WTC11 (cell line): ENCODE measurements at regions not wholly inside any gene's neighbourhood (a gene's known extent, or its start where the extent isn't known, plus 50 kb on each side); places are given as distances from the start of the nearest gene placed in this dataset.

Experiments
- ATAC-seq: fragments of 200-7000 bp; cut with Tn5 transposase; 2 replicates; pipeline ENCODE4 v1.10.0; 2021; ENCODE audit warnings: mild to moderate bottlenecking, moderate library complexity
- CTCF ChIA-PET: fragments of 300-600 bp; sonication (Branson Sonifier 250); formaldehyde crosslinking; loops from one replicate; lab custom pipeline; 2021; ENCODE audit warnings: antibody characterized with exemption; lab: Charles Lee
- POLR2A ChIA-PET: fragments of 350-600 bp; sonication (Branson Sonifier 250); formaldehyde crosslinking; loops from one replicate; lab custom pipeline; 2021; ENCODE audit warnings: antibody characterized with exemption; lab: Charles Lee
- DNase-seq: peaks from one replicate; pipeline ENCODE4 v3.0.0; 2021; ENCODE audit warnings: low spot score
- H3K27ac Mint-ChIP-seq: 2 replicates; pipeline ENCODE4 v1.8.0; 2021; ENCODE audit warnings: mixed read lengths
- H3K27me3 Mint-ChIP-seq: 2 replicates; pipeline ENCODE4 v1.8.0; 2021; ENCODE audit warnings: low read depth, mild to moderate bottlenecking, moderate library complexity, mixed read lengths
- H3K36me3 Mint-ChIP-seq: 2 replicates; pipeline ENCODE4 v1.8.0; 2021; ENCODE audit warnings: mixed read lengths
- H3K4me1 Mint-ChIP-seq: 2 replicates; pipeline ENCODE4 v1.8.0; 2022; ENCODE audit warnings: mixed read lengths
- H3K4me3 Mint-ChIP-seq: 2 replicates; pipeline ENCODE4 v1.8.0; 2021; ENCODE audit warnings: mild to moderate bottlenecking, moderate library complexity, mixed read lengths
- H3K9me3 Mint-ChIP-seq: 2 replicates; pipeline ENCODE4 v1.8.0; 2021; ENCODE audit warnings: mixed read lengths
- ATF1 ChIP-seq: sonication (generic); formaldehyde crosslinking; IDR thresholded peaks from 2 replicates; pipeline ENCODE4 v1.8.1; 2023; ENCODE audit warnings: mild to moderate bottlenecking, moderate library complexity, missing genetic modification reagents
- ATF2 ChIP-seq: sonication (generic); formaldehyde crosslinking; IDR thresholded peaks from 2 replicates; pipeline ENCODE4 v1.8.1; 2022; ENCODE audit warnings: low read depth, missing genetic modification reagents, borderline replicate concordance
- FOXJ3 ChIP-seq: sonication (generic); formaldehyde crosslinking; IDR thresholded peaks from 2 replicates; pipeline ENCODE4 v1.9.0; 2021; ENCODE audit warnings: missing genetic modification reagents, mild to moderate bottlenecking, borderline replicate concordance
- FOXP1 ChIP-seq: sonication (generic); formaldehyde crosslinking; IDR thresholded peaks from 2 replicates; pipeline ENCODE4 v1.8.0; 2022; ENCODE audit warnings: missing genetic modification reagents, mild to moderate bottlenecking, moderate library complexity, borderline replicate concordance
- NR1H2 ChIP-seq: sonication (generic); formaldehyde crosslinking; IDR thresholded peaks from 2 replicates; pipeline ENCODE4 v1.9.0; 2021; ENCODE audit warnings: mild to moderate bottlenecking, moderate library complexity, missing genetic modification reagents
- NR3C1 ChIP-seq: sonication (generic); formaldehyde crosslinking; conservative IDR thresholded peaks from 2 replicates; pipeline ENCODE4 v1.8.1; 2023; ENCODE audit warnings: low read depth, mild to moderate bottlenecking, missing genetic modification reagents
- TEAD1 ChIP-seq: sonication (generic); formaldehyde crosslinking; IDR thresholded peaks from 2 replicates; pipeline ENCODE4 v1.8.0; 2022; ENCODE audit warnings: mild to moderate bottlenecking, missing genetic modification reagents
- TEAD4 ChIP-seq: sonication (generic); formaldehyde crosslinking; IDR thresholded peaks from 2 replicates; pipeline ENCODE4 v1.8.0; 2022; ENCODE audit warnings: mild to moderate bottlenecking, missing genetic modification reagents
- USF2 ChIP-seq: sonication (generic); formaldehyde crosslinking; IDR thresholded peaks from 2 replicates; pipeline ENCODE4 v1.8.1; 2023; ENCODE audit warnings: mild to moderate bottlenecking, missing genetic modification reagents, moderate library complexity
- ZNF121 ChIP-seq: sonication (generic); formaldehyde crosslinking; IDR thresholded peaks from 2 replicates; pipeline ENCODE4 v1.8.0; 2023; ENCODE audit warnings: missing genetic modification reagents
- ZNF232 ChIP-seq: sonication (generic); formaldehyde crosslinking; IDR thresholded peaks from 2 replicates; pipeline ENCODE4 v1.8.0; 2022; ENCODE audit warnings: mild to moderate bottlenecking, missing genetic modification reagents
- ZNF281 ChIP-seq: sonication (generic); formaldehyde crosslinking; IDR thresholded peaks from 2 replicates; pipeline ENCODE4 v1.8.0; 2023; ENCODE audit warnings: mild to moderate bottlenecking, missing genetic modification reagents
- ZNF425 ChIP-seq: fragments of 250-450 bp; sonication (Bioruptor Pico); conservative IDR thresholded peaks from 2 replicates; pipeline ENCODE4 v1.9.0; 2021; ENCODE audit warnings: mild to moderate bottlenecking
- ZNF671 ChIP-seq: fragments of 250-450 bp; sonication (Bioruptor Pico); IDR thresholded peaks from 2 replicates; pipeline ENCODE4 v1.8.0; 2021; ENCODE audit warnings: mild to moderate bottlenecking
- TF ChIP-seq, protein P1 (sequence below): sonication (generic); formaldehyde crosslinking; IDR thresholded peaks from 2 replicates; pipeline ENCODE4 v1.8.0; 2023; ENCODE audit warnings: missing genetic modification reagents, mild to moderate bottlenecking, borderline replicate concordance
- TF ChIP-seq, protein P2 (sequence below): sonication (generic); formaldehyde crosslinking; IDR thresholded peaks from 2 replicates; pipeline ENCODE4 v1.8.1; 2022; ENCODE audit warnings: low read depth, mild to moderate bottlenecking, moderate library complexity, missing genetic modification reagents, borderline replicate concordance
- TF ChIP-seq, protein P3 (sequence below): sonication (generic); formaldehyde crosslinking; IDR thresholded peaks from 2 replicates; pipeline ENCODE4 v1.8.0; 2022; ENCODE audit warnings: mild to moderate bottlenecking, missing genetic modification reagents
- TF ChIP-seq, protein P4 (sequence below): sonication (generic); formaldehyde crosslinking; IDR thresholded peaks from 2 replicates; pipeline ENCODE4 v1.8.0; 2023; ENCODE audit warnings: missing genetic modification reagents

DNA sequence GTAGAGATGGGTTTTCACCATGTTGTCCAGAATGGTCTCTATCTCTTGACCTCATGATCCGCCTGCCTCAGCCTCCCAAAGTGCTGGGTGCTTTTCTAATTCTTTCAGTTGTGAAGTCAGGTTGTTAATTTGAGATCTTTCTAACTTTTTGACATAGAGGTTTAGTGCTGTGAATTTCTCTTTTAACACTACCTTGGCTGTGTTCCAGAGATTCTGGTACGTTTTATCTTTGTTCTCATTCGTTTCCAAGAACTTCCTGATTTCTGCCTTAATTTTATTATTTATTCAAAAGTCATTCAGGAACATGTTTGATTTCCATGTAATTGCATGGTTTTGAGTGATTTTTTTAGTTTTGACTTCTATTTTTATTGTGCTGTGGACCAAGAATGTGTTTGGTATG, 63.5 kb upstream of the CCDC54 start (continued):
- TF ChIP-seq, protein P1, sequence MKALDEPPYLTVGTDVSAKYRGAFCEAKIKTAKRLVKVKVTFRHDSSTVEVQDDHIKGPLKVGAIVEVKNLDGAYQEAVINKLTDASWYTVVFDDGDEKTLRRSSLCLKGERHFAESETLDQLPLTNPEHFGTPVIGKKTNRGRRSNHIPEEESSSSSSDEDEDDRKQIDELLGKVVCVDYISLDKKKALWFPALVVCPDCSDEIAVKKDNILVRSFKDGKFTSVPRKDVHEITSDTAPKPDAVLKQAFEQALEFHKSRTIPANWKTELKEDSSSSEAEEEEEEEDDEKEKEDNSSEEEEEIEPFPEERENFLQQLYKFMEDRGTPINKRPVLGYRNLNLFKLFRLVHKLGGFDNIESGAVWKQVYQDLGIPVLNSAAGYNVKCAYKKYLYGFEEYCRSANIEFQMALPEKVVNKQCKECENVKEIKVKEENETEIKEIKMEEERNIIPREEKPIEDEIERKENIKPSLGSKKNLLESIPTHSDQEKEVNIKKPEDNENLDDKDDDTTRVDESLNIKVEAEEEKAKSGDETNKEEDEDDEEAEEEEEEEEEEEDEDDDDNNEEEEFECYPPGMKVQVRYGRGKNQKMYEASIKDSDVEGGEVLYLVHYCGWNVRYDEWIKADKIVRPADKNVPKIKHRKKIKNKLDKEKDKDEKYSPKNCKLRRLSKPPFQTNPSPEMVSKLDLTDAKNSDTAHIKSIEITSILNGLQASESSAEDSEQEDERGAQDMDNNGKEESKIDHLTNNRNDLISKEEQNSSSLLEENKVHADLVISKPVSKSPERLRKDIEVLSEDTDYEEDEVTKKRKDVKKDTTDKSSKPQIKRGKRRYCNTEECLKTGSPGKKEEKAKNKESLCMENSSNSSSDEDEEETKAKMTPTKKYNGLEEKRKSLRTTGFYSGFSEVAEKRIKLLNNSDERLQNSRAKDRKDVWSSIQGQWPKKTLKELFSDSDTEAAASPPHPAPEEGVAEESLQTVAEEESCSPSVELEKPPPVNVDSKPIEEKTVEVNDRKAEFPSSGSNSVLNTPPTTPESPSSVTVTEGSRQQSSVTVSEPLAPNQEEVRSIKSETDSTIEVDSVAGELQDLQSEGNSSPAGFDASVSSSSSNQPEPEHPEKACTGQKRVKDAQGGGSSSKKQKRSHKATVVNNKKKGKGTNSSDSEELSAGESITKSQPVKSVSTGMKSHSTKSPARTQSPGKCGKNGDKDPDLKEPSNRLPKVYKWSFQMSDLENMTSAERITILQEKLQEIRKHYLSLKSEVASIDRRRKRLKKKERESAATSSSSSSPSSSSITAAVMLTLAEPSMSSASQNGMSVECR (CRISPR knock-in tag) = no peak
- no peak for TF ChIP-seq ZNF425
- no peak for TF ChIP-seq ZNF671
- no peak for TF ChIP-seq ATF2 (CRISPR knock-in tag)
- no peak for TF ChIP-seq ZNF121
- TF ChIP-seq, protein P2, sequence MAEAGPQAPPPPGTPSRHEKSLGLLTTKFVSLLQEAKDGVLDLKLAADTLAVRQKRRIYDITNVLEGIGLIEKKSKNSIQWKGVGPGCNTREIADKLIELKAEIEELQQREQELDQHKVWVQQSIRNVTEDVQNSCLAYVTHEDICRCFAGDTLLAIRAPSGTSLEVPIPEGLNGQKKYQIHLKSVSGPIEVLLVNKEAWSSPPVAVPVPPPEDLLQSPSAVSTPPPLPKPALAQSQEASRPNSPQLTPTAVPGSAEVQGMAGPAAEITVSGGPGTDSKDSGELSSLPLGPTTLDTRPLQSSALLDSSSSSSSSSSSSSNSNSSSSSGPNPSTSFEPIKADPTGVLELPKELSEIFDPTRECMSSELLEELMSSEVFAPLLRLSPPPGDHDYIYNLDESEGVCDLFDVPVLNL (CRISPR knock-in tag) = no peak
- no peak for TF ChIP-seq NR3C1 (CRISPR knock-in tag)
- TF ChIP-seq, protein P3, sequence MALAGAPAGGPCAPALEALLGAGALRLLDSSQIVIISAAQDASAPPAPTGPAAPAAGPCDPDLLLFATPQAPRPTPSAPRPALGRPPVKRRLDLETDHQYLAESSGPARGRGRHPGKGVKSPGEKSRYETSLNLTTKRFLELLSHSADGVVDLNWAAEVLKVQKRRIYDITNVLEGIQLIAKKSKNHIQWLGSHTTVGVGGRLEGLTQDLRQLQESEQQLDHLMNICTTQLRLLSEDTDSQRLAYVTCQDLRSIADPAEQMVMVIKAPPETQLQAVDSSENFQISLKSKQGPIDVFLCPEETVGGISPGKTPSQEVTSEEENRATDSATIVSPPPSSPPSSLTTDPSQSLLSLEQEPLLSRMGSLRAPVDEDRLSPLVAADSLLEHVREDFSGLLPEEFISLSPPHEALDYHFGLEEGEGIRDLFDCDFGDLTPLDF (CRISPR knock-in tag) = no peak
- no peak for TF ChIP-seq ZNF232 (CRISPR knock-in tag)
- TF ChIP-seq NR1H2 (CRISPR knock-in tag) = no peak

GRCh38 chr3:107315141-107315540, 62.1 kb upstream of the CCDC54 start:
- H3K36me3 Mint-ChIP-seq = no peaks in the 10 kb centered on the region
- no peak overlapping the region for H3K4me3 Mint-ChIP-seq
- ChIA-PET CTCF (no interaction called here), POLR2A (no interaction called here)
- H3K4me1 Mint-ChIP-seq = no peaks in the 10 kb centered on the region
- no peaks in the 10 kb centered on the region for H3K9me3 Mint-ChIP-seq
- no peak for DNase-seq
- H3K27ac Mint-ChIP-seq = no peak overlapping the region
- no peak for ATAC-seq
- no peaks in the 10 kb centered on the region for H3K27me3 Mint-ChIP-seq
- TF ChIP-seq TEAD1 (CRISPR knock-in tag) = no peak
- TF ChIP-seq, protein P4, sequence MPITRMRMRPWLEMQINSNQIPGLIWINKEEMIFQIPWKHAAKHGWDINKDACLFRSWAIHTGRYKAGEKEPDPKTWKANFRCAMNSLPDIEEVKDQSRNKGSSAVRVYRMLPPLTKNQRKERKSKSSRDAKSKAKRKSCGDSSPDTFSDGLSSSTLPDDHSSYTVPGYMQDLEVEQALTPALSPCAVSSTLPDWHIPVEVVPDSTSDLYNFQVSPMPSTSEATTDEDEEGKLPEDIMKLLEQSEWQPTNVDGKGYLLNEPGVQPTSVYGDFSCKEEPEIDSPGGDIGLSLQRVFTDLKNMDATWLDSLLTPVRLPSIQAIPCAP (CRISPR knock-in tag) = no peak
- TF ChIP-seq ZNF281 (CRISPR knock-in tag) = no peak
- TF ChIP-seq USF2 (CRISPR knock-in tag) = no peak
- TF ChIP-seq FOXP1 (CRISPR knock-in tag) = no peak
- no peak for TF ChIP-seq TEAD4 (CRISPR knock-in tag)
- no peak for TF ChIP-seq FOXJ3 (CRISPR knock-in tag)
- no peak for TF ChIP-seq ATF1
- no peak for TF ChIP-seq ZNF425
